Testis (tissue), 2 donors: ENCODE measurements at regions not wholly inside any gene's neighbourhood (a gene's known extent, or its start where the extent isn't known, plus 50 kb on each side); places are given as distances from the start of the nearest gene placed in this dataset.

Experiments
- POLR2A ChIP-seq: fragments of 450-650 bp; IDR thresholded peaks from one replicate; pipeline ENCODE4 v1.6.1; 2017; ENCODE audit warnings: antibody characterized with exemption, mild to moderate bottlenecking, moderate library complexity
- TF ChIP-seq, protein P1 (sequence below), 3 experiments: fragments of 450-650 bp in 2 of 3; fragments of 200-600 bp in 1 of 3; sonication (generic) in 1 of 3; IDR thresholded peaks; one replicate each; pipeline ENCODE4 v1.5.1; 2016 to 2019; ENCODE audit warnings: antibody characterized with exemption in 3 of 3, mild to moderate bottlenecking in 2 of 3, moderate library complexity in 1 of 3

DNA sequence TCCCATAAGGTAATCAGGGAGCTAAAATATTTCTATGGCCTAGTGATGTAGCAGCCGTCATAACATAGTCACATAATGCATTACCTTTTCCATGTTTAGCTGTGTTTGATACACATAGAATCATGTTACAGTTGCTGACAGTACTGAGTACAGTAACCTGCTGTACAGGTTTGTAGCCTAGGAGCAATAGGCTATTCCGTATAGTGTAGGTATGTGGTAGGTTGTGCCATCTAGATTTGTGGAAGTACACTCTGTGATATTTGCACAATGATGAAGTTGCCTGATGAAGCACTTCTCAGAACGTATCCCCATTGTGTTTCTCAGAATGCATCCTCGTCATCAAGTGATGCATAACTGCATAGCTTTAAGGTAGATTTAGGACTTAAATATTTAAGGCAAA lies 495.6 kb upstream of the ZFP42 start:
- TF ChIP-seq, protein P1, sequence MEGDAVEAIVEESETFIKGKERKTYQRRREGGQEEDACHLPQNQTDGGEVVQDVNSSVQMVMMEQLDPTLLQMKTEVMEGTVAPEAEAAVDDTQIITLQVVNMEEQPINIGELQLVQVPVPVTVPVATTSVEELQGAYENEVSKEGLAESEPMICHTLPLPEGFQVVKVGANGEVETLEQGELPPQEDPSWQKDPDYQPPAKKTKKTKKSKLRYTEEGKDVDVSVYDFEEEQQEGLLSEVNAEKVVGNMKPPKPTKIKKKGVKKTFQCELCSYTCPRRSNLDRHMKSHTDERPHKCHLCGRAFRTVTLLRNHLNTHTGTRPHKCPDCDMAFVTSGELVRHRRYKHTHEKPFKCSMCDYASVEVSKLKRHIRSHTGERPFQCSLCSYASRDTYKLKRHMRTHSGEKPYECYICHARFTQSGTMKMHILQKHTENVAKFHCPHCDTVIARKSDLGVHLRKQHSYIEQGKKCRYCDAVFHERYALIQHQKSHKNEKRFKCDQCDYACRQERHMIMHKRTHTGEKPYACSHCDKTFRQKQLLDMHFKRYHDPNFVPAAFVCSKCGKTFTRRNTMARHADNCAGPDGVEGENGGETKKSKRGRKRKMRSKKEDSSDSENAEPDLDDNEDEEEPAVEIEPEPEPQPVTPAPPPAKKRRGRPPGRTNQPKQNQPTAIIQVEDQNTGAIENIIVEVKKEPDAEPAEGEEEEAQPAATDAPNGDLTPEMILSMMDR (IDR thresholded peaks at IDR 0.05) = no peak
- TF ChIP-seq POLR2A = no peak
